DOHH2 (cell line): ENCODE measurements at regions not wholly inside any gene's neighbourhood (a gene's known extent, or its start where the extent isn't known, plus 50 kb on each side); places are given as distances from the start of the nearest gene placed in this dataset.

Experiments used
- EZH2phosphoT487 ChIP-seq: fragments of 200-600 bp; sonication (generic); IDR thresholded peaks from 2 replicates; pipeline ENCODE4 v1.6.1; 2017; ENCODE audit warnings: borderline replicate concordance, mild to moderate bottlenecking, antibody characterized with exemption, low read length, moderate library complexity, mixed read lengths
- TF ChIP-seq, protein P1 (sequence below): fragments of 200-600 bp; sonication (generic); IDR thresholded peaks from one replicate; pipeline ENCODE4 v1.5.1; 2014; ENCODE audit warnings: antibody characterized with exemption, mild to moderate bottlenecking, low read depth, low read length; ENCODE audit not compliant: poor library complexity, severe bottlenecking

- TF ChIP-seq, protein P1, sequence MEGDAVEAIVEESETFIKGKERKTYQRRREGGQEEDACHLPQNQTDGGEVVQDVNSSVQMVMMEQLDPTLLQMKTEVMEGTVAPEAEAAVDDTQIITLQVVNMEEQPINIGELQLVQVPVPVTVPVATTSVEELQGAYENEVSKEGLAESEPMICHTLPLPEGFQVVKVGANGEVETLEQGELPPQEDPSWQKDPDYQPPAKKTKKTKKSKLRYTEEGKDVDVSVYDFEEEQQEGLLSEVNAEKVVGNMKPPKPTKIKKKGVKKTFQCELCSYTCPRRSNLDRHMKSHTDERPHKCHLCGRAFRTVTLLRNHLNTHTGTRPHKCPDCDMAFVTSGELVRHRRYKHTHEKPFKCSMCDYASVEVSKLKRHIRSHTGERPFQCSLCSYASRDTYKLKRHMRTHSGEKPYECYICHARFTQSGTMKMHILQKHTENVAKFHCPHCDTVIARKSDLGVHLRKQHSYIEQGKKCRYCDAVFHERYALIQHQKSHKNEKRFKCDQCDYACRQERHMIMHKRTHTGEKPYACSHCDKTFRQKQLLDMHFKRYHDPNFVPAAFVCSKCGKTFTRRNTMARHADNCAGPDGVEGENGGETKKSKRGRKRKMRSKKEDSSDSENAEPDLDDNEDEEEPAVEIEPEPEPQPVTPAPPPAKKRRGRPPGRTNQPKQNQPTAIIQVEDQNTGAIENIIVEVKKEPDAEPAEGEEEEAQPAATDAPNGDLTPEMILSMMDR: no peak
- TF ChIP-seq EZH2phosphoT487: no peak
Measured at GRCh38 chr1:219483530-219483929, 129.4 kb downstream of the ZC3H11B start.
